ENCODE measurements at regions not wholly inside any gene's neighbourhood (a gene's known extent, or its start where the extent isn't known, plus 50 kb on each side); places are given as distances from the start of the nearest gene placed in this dataset.

- no peak for FAIRE-seq
These were observed 398.8 kb downstream of the RNF144B start for GRCh38 chr6:18785810-18786490.

GRCh38 chr6:18792866-18793265 is 405.7 kb downstream of the RNF144B start:
- FAIRE-seq, result no peak

GRCh38 chr6:18795726-18796125 is 408.6 kb downstream of the RNF144B start:
- FAIRE-seq, result no peak

- no peak for FAIRE-seq
These were observed 433.6 kb downstream of the RNF144B start for GRCh38 chr6:18820725-18821124.

GRCh38 chr6:18823782-18824386 is 436.7 kb downstream of the RNF144B start:
- FAIRE-seq, result no peak

GRCh38 chr6:18829272-18829870 is 442.2 kb downstream of the RNF144B start:
- FAIRE-seq, result no peak

GRCh38 chr6:18835976-18836375 is 448.8 kb downstream of the RNF144B start:
- no peak for FAIRE-seq

GRCh38 chr6:18837013-18837412 is 449.9 kb downstream of the RNF144B start:
- FAIRE-seq, result no peak

GRCh38 chr6:18842534-18842933 is 455.4 kb downstream of the RNF144B start:
- no peak for FAIRE-seq

GRCh38 chr6:18845896-18846295 is 458.7 kb downstream of the RNF144B start:
- no peak for FAIRE-seq

GRCh38 chr6:18846327-18846726 is 459.2 kb downstream of the RNF144B start:
- no peak for FAIRE-seq

- FAIRE-seq, result no peak
These were observed 474.1 kb downstream of the RNF144B start for GRCh38 chr6:18861204-18861603.

GRCh38 chr6:18883268-18883667 is 496.1 kb downstream of the RNF144B start:
- no peak for FAIRE-seq

- FAIRE-seq, result no peak
These were observed 496.7 kb downstream of the RNF144B start for GRCh38 chr6:18883851-18884250.

- no peak for FAIRE-seq
These were observed 506.6 kb downstream of the RNF144B start for GRCh38 chr6:18893540-18894269.

- FAIRE-seq, result no peak
These were observed 510.2 kb downstream of the RNF144B start for GRCh38 chr6:18897350-18897749.

GRCh38 chr6:18904681-18905080 is 517.5 kb downstream of the RNF144B start:
- no peak for FAIRE-seq

GRCh38 chr6:18920701-18921100 is 533.6 kb downstream of the RNF144B start:
- FAIRE-seq, result no peak

GRCh38 chr6:18931086-18931485 is 543.9 kb downstream of the RNF144B start:
- no peak for FAIRE-seq

- FAIRE-seq, result no peak
These were observed 571.0 kb downstream of the RNF144B start for GRCh38 chr6:18958146-18958545.

GRCh38 chr6:18961566-18961965 is 574.4 kb downstream of the RNF144B start:
- FAIRE-seq, result no peak

- no peak for FAIRE-seq
These were observed 575.3 kb downstream of the RNF144B start for GRCh38 chr6:18962361-18962905.

GRCh38 chr6:18963439-18963838 is 576.3 kb downstream of the RNF144B start:
- no peak for FAIRE-seq

Data from G401.6 (cell line).